Activated naive CD8-positive, alpha-beta T cell treated with anti-CD3 and anti-CD28 coated beads, Interleukin-2, amount 50 U/mL, for 24 hours (primary cell): ENCODE measurements at regions not wholly inside any gene's neighbourhood (a gene's known extent, or its start where the extent isn't known, plus 50 kb on each side); places are given as distances from the start of the nearest gene placed in this dataset.
"Not testable (repeated sequence)": the region's sequence is repeated elsewhere in the genome, so short reads cannot be mapped to it uniquely, and the experiment has no call there.

Experiments
- ATAC-seq: fragments of 150-1000 bp; cut with Tn5 transposase; one replicate; pipeline ENCODE4 v1.10.0; 2021
- DNase-seq: peaks from one replicate; pipeline ENCODE4 v3.0.0; 2021
- H3K27ac Mint-ChIP-seq: one replicate; pipeline ENCODE4 v1.8.0; 2021; ENCODE audit warnings: mild to moderate bottlenecking, mixed read lengths
- H3K27me3 Mint-ChIP-seq: one replicate; pipeline ENCODE4 v1.8.0; 2021; ENCODE audit warnings: mixed read lengths
- H3K36me3 Mint-ChIP-seq: one replicate; pipeline ENCODE4 v1.8.0; 2021; ENCODE audit warnings: low read depth, mixed read lengths
- H3K4me1 Mint-ChIP-seq: one replicate; pipeline ENCODE4 v1.8.0; 2021; ENCODE audit warnings: mixed read lengths
- H3K4me3 Mint-ChIP-seq: one replicate; pipeline ENCODE4 v1.8.0; 2021; ENCODE audit warnings: mild to moderate bottlenecking, moderate library complexity, mixed read lengths
- H3K9me3 Mint-ChIP-seq: one replicate; pipeline ENCODE4 v1.8.0; 2021; ENCODE audit warnings: mixed read lengths

DNA sequence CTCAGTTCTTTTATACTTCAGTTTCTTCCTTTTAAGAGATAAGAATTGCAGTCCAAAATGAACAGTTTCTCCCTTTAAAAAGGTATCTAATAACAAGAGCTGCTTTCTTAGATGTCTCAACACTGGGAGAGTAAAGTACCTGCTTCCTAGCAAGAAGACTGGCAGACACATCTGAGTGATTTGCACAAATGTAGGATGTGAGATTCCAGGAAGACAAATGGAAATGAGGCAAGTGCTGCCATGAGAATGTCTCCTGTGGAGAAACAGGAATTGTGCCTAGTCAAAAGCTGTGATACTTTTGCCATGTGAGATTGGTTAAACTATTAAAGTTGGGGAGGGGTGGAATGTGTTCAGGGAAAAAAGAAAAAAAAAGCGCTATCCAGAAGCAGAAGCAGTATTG lies 159.1 kb downstream of the HTR1A start:
- DNase-seq (no peak), ATAC-seq (no peak)
- Mint-ChIP-seq H3K27me3 (no peaks in the 10 kb centered on the region), H3K4me1 (no peaks in the 10 kb centered on the region), H3K4me3 (no peak overlapping the region), H3K36me3 (no peaks in the 10 kb centered on the region), H3K27ac (no peak overlapping the region), H3K9me3 (peaks cover 6% of the 10 kb centered on the region)

- no peak for DNase-seq
- no peak overlapping the region for H3K4me3 Mint-ChIP-seq
- no peak for ATAC-seq
- no peaks in the 10 kb centered on the region for H3K27me3 Mint-ChIP-seq
- no peaks in the 10 kb centered on the region for H3K4me1 Mint-ChIP-seq
- peaks cover 14% of the 10 kb centered on the region for H3K9me3 Mint-ChIP-seq
- H3K36me3 Mint-ChIP-seq, result no peaks in the 10 kb centered on the region
- H3K27ac Mint-ChIP-seq, result no peak overlapping the region
Observed at GRCh38 chr5:63794979-63795378, 167.3 kb downstream of the HTR1A start.

GRCh38 chr5:63794296-63794695 lies 167.9 kb downstream of the HTR1A start:
- Mint-ChIP-seq H3K27ac (no peak overlapping the region), H3K4me1 (no peaks in the 10 kb centered on the region), H3K9me3 (peaks cover 14% of the 10 kb centered on the region), H3K27me3 (no peaks in the 10 kb centered on the region), H3K36me3 (no peaks in the 10 kb centered on the region), H3K4me3 (no peak overlapping the region)
- DNase-seq, result no peak
- no peak for ATAC-seq

DNA sequence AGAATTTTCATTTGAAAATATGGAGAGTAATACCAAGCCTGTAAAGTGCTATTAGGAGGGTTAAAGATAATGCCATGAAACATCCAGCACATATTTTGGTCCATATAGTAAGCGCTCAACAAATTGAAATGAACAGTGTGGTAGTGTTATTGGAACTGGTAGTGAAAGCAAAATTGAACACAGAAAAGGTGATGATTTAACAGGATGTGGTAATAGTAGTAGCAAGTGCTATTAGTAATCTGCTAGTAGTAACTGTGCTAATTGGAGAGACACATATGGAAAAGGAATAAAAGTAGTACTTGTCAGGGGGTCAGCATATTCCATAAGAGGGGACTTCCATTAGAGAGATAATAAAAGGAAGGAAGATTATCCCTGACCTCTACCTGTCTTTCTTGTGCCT lies 187.3 kb downstream of the HTR1A start:
- DNase-seq, result no peak
- no peaks in the 10 kb centered on the region for H3K36me3 Mint-ChIP-seq
- no peak for ATAC-seq
- no peak overlapping the region for H3K4me3 Mint-ChIP-seq
- H3K4me1 Mint-ChIP-seq, result no peaks in the 10 kb centered on the region
- H3K9me3 Mint-ChIP-seq, result no peaks in the 10 kb centered on the region
- H3K27ac Mint-ChIP-seq, result no peak overlapping the region
- no peaks in the 10 kb centered on the region for H3K27me3 Mint-ChIP-seq

- Mint-ChIP-seq H3K27ac (no peak overlapping the region), H3K36me3 (no peaks in the 10 kb centered on the region), H3K9me3 (peaks cover 3% of the 10 kb centered on the region), H3K4me3 (no peak overlapping the region), H3K4me1 (no peaks in the 10 kb centered on the region), H3K27me3 (no peaks in the 10 kb centered on the region)
- DNase-seq, result no peak
- no peak for ATAC-seq
Observed at GRCh38 chr5:63768221-63768620, 194.0 kb downstream of the HTR1A start.

DNA sequence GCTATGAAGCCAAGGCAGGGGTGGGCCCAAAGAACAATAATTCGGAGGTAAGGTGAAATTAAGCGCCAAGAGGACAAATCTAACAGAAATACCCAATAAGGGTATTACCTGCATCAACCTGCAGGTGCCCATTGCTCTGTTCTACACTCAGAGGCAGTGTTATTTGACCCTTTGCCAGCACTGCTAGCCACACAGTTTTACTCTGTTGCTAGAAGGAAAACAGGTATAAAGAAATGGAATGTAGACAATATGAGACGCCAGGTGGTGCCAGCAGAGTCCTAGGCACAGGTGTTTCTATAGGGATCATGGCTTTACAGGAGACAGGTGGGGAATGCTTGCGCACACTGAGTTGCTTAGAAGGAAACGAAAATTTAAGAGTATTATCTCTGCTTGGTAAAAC lies 201.3 kb downstream of the HTR1A start:
- H3K4me1 Mint-ChIP-seq, result no peaks in the 10 kb centered on the region
- ATAC-seq (no peak), DNase-seq (no peak)
- H3K27ac Mint-ChIP-seq, result no peak overlapping the region
- H3K27me3 Mint-ChIP-seq, result no peaks in the 10 kb centered on the region
- no peaks in the 10 kb centered on the region for H3K36me3 Mint-ChIP-seq
- peaks cover 3% of the 10 kb centered on the region for H3K9me3 Mint-ChIP-seq
- no peak overlapping the region for H3K4me3 Mint-ChIP-seq

GRCh38 chr5:63743096-63743798 lies 219.0 kb downstream of the HTR1A start:
- H3K27ac Mint-ChIP-seq, result no peak overlapping the region
- peaks cover 9% of the 10 kb centered on the region for H3K9me3 Mint-ChIP-seq
- H3K36me3 Mint-ChIP-seq, result no peaks in the 10 kb centered on the region
- no peaks in the 10 kb centered on the region for H3K27me3 Mint-ChIP-seq
- H3K4me3 Mint-ChIP-seq, result no peak overlapping the region
- DNase-seq (no peak), ATAC-seq (no peak)
- no peaks in the 10 kb centered on the region for H3K4me1 Mint-ChIP-seq

DNA sequence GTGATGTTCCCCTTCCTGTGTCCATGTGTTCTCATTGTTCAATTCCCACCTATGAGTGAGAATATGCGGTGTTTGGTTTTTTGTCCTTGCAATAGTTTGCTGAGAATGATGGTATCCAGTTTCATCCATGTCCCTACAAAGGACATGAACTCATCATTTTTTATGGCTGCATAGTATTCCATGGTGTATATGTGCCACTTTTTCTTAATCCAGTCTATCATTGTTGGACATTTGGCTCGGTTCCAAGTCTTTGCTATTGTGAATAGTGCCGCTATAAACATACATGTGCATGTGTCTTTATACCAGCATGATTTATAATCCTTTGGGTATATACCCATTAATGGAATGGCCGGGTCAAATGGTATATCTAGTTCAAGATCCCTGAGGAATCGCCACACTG lies 229.4 kb downstream of the HTR1A start:
- not testable (repeated sequence) for H3K4me1 Mint-ChIP-seq, H3K27me3 Mint-ChIP-seq, H3K4me3 Mint-ChIP-seq, ATAC-seq, H3K36me3 Mint-ChIP-seq, DNase-seq, H3K27ac Mint-ChIP-seq
- H3K9me3 Mint-ChIP-seq, result peaks cover 12% of the 10 kb centered on the region

GRCh38 chr5:63727583-63727982 lies 234.7 kb downstream of the HTR1A start:
- Mint-ChIP-seq H3K4me3 (no peak overlapping the region), H3K27me3 (no peaks in the 10 kb centered on the region), H3K9me3 (peaks cover 8% of the 10 kb centered on the region), H3K4me1 (no peaks in the 10 kb centered on the region), H3K27ac (no peak overlapping the region), H3K36me3 (no peaks in the 10 kb centered on the region)
- DNase-seq (no peak), ATAC-seq (no peak)

DNA sequence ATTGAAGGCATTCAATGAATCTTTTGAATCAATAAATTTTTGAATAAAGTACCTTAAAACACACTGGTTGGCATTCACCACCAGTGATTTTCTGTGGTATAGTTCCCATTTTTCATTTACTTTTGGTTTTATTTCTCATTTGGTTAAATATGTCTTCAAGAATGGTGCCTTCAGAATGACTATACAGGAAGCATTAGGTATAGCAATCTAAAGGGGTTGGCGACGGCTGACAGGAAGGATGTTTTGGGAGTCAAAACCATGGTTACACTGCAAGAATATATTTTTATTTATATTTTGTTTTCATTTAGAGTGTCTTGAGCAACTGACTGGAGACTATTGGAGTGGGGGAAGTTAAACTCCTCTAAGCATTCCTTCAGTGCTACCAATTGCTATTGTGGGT lies 235.7 kb downstream of the HTR1A start:
- DNase-seq (no peak), ATAC-seq (no peak)
- Mint-ChIP-seq H3K27me3 (no peaks in the 10 kb centered on the region), H3K27ac (no peak overlapping the region), H3K4me1 (no peaks in the 10 kb centered on the region), H3K9me3 (peaks cover 8% of the 10 kb centered on the region), H3K36me3 (no peaks in the 10 kb centered on the region), H3K4me3 (no peak overlapping the region)

DNA sequence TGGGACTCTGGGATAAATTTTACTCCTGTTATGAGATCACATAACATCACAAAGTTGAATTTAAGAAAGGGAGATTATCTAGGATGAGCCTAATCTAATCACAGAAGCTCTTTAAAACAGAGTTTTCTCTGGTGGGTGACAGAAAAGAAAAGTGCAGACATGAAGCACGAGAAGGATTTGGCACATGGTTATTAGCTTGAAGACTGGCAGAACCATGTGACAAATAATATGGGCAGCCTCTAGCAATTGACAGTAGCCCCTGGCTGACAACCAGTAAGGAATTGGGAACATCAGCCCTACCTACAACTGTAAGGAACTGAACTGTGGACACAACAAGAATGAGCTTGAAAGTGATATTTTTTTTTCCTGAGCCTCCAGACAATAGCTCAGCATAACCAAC lies 243.1 kb downstream of the HTR1A start:
- Mint-ChIP-seq H3K9me3 (peaks cover 6% of the 10 kb centered on the region), H3K27ac (no peak overlapping the region), H3K36me3 (no peaks in the 10 kb centered on the region), H3K27me3 (no peaks in the 10 kb centered on the region), H3K4me3 (no peak overlapping the region), H3K4me1 (no peaks in the 10 kb centered on the region)
- ATAC-seq (no peak), DNase-seq (no peak)

DNA sequence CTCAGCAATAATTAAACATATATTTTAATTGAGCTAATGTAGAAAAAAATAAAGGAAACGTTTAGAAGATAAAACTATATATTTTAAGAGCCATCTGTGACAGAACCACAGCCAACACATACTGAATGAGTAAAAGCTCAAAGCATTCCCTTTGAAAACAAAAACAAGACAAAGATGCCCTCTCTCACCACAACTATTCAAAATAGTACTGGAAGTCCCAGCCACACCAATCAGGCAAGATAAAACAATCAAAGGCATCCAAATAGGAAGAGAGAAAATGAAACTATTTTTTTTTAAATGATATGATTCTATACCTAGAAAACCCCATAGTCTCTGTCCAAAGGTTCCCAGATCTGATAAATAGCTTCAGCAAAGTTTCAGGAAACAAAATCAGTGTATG lies 262.0 kb downstream of the HTR1A start:
- DNase-seq (no peak), ATAC-seq (no peak)
- no peak overlapping the region for H3K4me3 Mint-ChIP-seq
- no peaks in the 10 kb centered on the region for H3K27me3 Mint-ChIP-seq
- H3K27ac Mint-ChIP-seq, result no peak overlapping the region
- no peaks in the 10 kb centered on the region for H3K4me1 Mint-ChIP-seq
- peaks cover 4% of the 10 kb centered on the region for H3K9me3 Mint-ChIP-seq
- no peaks in the 10 kb centered on the region for H3K36me3 Mint-ChIP-seq

DNA sequence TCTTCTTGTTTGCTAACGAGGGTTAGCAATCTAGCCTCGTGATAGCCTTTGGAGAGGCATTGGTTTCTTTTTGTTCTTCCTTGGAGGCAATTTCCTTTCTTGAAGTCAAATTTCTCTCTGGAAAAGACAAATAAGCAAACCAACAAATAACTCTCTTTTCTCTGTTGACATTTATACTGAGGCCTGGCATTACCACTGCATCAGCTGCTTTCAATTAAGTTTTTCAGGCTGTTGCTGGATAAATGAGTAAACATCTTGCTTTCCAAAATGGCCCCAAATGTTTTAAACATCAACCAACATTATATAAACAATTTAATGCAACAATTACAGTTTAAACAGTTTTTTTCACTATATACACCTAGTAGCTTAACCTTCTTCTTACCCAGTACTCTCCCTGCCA lies 264.4 kb downstream of the HTR1A start:
- no peaks in the 10 kb centered on the region for H3K4me1 Mint-ChIP-seq
- ATAC-seq, result no peak
- H3K27ac Mint-ChIP-seq, result no peak overlapping the region
- DNase-seq, result no peak
- no peak overlapping the region for H3K4me3 Mint-ChIP-seq
- no peaks in the 10 kb centered on the region for H3K36me3 Mint-ChIP-seq
- H3K27me3 Mint-ChIP-seq, result no peaks in the 10 kb centered on the region
- H3K9me3 Mint-ChIP-seq, result peaks cover 4% of the 10 kb centered on the region

GRCh38 chr5:63690546-63690945 lies 271.7 kb downstream of the HTR1A start:
- ATAC-seq (no peak), DNase-seq (no peak)
- Mint-ChIP-seq H3K4me1 (no peaks in the 10 kb centered on the region), H3K27ac (no peak overlapping the region), H3K4me3 (no peak overlapping the region), H3K27me3 (no peaks in the 10 kb centered on the region), H3K9me3 (no peaks in the 10 kb centered on the region), H3K36me3 (no peaks in the 10 kb centered on the region)

DNA sequence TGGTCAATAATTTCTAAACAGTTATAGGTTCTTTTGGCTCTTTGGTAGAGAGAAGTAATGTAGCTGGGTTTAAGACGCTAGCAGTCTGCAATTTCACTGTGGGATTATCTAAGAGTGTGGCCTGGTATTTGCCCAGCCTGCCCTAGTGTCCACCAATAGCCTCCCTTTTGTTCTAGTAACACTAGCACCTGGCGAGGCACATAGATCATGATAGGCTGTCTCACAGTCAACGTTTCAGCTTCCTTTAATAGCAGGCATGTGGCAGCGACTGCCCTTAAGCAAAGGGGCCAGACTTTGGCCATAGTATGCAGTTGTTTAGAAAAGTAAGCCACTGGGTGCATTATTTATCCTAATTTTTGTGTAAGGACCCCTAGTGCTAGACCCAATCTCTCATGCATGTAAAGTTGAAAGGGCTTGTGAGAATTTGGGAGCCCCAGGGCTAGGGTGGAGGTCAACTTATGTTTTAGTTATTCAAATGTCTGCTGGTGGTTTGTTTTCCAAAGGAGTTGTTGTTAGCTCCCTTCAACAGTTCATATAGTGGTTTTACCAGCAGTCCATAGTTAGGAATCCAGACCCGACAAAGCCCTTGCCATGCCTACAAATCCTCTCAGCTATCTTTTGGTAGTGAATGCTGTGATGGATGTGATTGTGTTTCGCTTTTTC lies 274.3 kb downstream of the HTR1A start:
- DNase-seq (no peak), ATAC-seq (no peak)
- H3K27me3 Mint-ChIP-seq, result no peaks in the 10 kb centered on the region

GRCh38 chr5:63686938-63687337 lies 275.3 kb downstream of the HTR1A start:
- H3K27ac Mint-ChIP-seq, result no peak overlapping the region
- H3K4me1 Mint-ChIP-seq, result no peaks in the 10 kb centered on the region
- no peaks in the 10 kb centered on the region for H3K27me3 Mint-ChIP-seq
- H3K36me3 Mint-ChIP-seq, result no peaks in the 10 kb centered on the region
- DNase-seq (no peak), ATAC-seq (no peak)
- H3K9me3 Mint-ChIP-seq, result no peaks in the 10 kb centered on the region
- no peak overlapping the region for H3K4me3 Mint-ChIP-seq

More for the DNA sequence above, 274.3 kb downstream of the HTR1A start:
- H3K9me3 Mint-ChIP-seq, result no peaks in the 10 kb centered on the region
- H3K4me1 Mint-ChIP-seq, result no peaks in the 10 kb centered on the region
- H3K36me3 Mint-ChIP-seq, result no peaks in the 10 kb centered on the region
- no peak overlapping the region for H3K27ac Mint-ChIP-seq
- H3K4me3 Mint-ChIP-seq, result no peak overlapping the region
